ENCODE measurements at regions not wholly inside any gene's neighbourhood (a gene's known extent, or its start where the extent isn't known, plus 50 kb on each side); places are given as distances from the start of the nearest gene placed in this dataset.
A peak's percentile ranks its signal among the peaks of the same experiment; 100 is the strongest.

DNA sequence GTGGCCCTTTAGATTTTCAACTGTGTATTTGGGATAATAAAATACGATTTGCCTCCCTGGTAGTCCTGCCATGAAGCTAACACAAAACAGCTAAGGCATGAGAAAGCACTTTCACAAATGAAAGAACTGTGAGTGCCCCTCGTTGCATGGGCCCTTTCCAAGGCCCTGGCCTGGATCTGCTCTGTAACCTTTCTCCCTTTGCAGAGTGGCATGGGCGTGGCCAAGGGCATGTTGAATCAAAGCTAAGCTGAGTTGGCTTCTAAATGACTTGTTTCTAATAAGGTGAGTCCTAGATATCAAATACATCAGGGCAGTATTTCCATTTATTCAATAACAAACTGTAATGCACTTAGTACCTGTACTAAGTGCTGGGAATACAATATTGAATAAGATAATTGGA lies 78.7 kb upstream of the PTPN3 start:
- no peaks in the 10 kb centered on the region for H3K36me3 ChIP-seq (ENCODE audit: control insufficient read depth in 2 of 2, extremely low read depth in 1 of 2, insufficient read depth in 2 of 2, low read length in 2 of 2)
- no peaks in the 10 kb centered on the region for H3K27me3 ChIP-seq (ENCODE audit: control insufficient read depth, extremely low read depth, insufficient read depth, low read length)
- H3K9me3 ChIP-seq (ENCODE audit: control insufficient read depth, low read depth, low read length): no peaks in the 10 kb centered on the region
- DNase-seq (ENCODE audit: low read depth, low spot score) (no peak), FAIRE-seq (peak; percentile 57)
- no peak overlapping the region for H3K4me3 ChIP-seq (ENCODE audit: control insufficient read depth in 2 of 3, extremely low read depth in 1 of 3, insufficient read depth in 2 of 3, low read depth in 1 of 3, low read length in 3 of 3)
- H3K9me1 ChIP-seq (ENCODE audit: control insufficient read depth, extremely low read depth, insufficient read depth, low read length): no peaks in the 10 kb centered on the region
- H3K4me2 ChIP-seq (ENCODE audit: control insufficient read depth, extremely low read depth, insufficient read depth, low read depth, low read length): peak overlapping the region; percentile 2
- H4K20me1 ChIP-seq (ENCODE audit: control insufficient read depth, extremely low read depth, insufficient read depth, low read length): no peaks in the 10 kb centered on the region
- dilution Hi-C loops (cut with MboI; ENCODE audit: extremely low pct_ligation_motif_present, low sequenced_read_pairs): no loop called here
- no peak overlapping the region for H3K27ac ChIP-seq (ENCODE audit: control insufficient read depth, insufficient read depth, low read length)
- peaks cover 4% of the 10 kb centered on the region for H3K4me1 ChIP-seq (ENCODE audit: control insufficient read depth, extremely low read depth, insufficient read depth, low read length)
- H3K79me2 ChIP-seq (ENCODE audit: control insufficient read depth, insufficient read depth, low read length): no peaks in the 10 kb centered on the region
- TF ChIP-seq, protein P1, sequence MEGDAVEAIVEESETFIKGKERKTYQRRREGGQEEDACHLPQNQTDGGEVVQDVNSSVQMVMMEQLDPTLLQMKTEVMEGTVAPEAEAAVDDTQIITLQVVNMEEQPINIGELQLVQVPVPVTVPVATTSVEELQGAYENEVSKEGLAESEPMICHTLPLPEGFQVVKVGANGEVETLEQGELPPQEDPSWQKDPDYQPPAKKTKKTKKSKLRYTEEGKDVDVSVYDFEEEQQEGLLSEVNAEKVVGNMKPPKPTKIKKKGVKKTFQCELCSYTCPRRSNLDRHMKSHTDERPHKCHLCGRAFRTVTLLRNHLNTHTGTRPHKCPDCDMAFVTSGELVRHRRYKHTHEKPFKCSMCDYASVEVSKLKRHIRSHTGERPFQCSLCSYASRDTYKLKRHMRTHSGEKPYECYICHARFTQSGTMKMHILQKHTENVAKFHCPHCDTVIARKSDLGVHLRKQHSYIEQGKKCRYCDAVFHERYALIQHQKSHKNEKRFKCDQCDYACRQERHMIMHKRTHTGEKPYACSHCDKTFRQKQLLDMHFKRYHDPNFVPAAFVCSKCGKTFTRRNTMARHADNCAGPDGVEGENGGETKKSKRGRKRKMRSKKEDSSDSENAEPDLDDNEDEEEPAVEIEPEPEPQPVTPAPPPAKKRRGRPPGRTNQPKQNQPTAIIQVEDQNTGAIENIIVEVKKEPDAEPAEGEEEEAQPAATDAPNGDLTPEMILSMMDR (optimal IDR thresholded peaks at IDR 0.05 in 1 of 3, IDR thresholded peaks at IDR 0.05 in 1 of 3, conservative IDR thresholded peaks at IDR 0.05 in 1 of 3; ENCODE audit: extremely low read depth in 1 of 3, insufficient read depth in 2 of 3, low read length in 3 of 3): no peak
- TF ChIP-seq EZH2 (IDR thresholded peaks at IDR 0.05; ENCODE audit: low read length): no peak
- H2AFZ ChIP-seq (ENCODE audit: control insufficient read depth, low read length): no peak overlapping the region
- no peak overlapping the region for H3K9ac ChIP-seq (ENCODE audit: control insufficient read depth, extremely low read depth, insufficient read depth, low read length)

DNA sequence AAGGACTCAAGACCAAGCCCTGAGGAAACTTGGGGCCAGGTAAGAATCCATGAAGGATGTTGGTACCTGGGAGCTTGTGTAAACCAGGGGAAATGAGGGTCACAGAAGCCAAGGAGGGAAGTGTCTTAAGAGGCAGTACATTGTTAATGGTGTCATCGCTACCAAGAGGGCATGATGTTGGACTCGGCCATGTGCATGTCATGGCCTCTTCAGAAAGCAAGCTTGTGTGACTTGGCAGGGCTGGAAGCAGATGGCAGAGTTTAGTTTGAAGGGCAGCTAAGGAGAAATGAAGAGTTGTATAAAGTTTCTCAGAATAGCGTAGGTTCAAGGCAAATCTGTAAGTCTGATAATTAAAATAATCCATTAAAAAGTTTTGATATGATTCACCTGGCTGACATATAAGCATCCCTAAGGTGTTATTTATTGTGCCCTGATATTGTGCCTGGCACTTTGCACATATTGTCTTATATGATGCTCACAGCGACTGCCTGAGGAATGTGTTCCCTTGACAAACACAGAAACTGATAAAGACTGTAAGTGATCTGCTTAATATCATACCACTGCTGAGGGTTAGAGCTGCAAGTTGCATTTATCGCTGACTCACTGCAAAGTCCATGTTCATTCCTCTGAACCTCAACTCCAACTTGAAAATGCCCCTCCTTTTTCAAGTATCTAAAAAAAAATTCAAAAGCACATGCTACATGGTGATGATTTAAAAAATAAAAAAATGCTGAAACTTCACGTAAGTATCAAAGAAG lies 81.3 kb upstream of the PTPN3 start:
- no peak for DNase-seq (ENCODE audit: low read depth, low spot score)
- Histone ChIP-seq H3K9ac (ENCODE audit: control insufficient read depth, extremely low read depth, insufficient read depth, low read length) (no peak overlapping the region), H3K36me3 (ENCODE audit: control insufficient read depth in 2 of 2, extremely low read depth in 1 of 2, insufficient read depth in 2 of 2, low read length in 2 of 2) (no peaks in the 10 kb centered on the region), H3K4me1 (ENCODE audit: control insufficient read depth, extremely low read depth, insufficient read depth, low read length) (peaks cover 4% of the 10 kb centered on the region), H3K4me3 (ENCODE audit: control insufficient read depth in 2 of 3, extremely low read depth in 1 of 3, insufficient read depth in 2 of 3, low read depth in 1 of 3, low read length in 3 of 3) (no peak overlapping the region), H4K20me1 (ENCODE audit: control insufficient read depth, extremely low read depth, insufficient read depth, low read length) (no peaks in the 10 kb centered on the region), H2AFZ (ENCODE audit: control insufficient read depth, low read length) (no peak overlapping the region), H3K27ac (ENCODE audit: control insufficient read depth, insufficient read depth, low read length) (no peak overlapping the region), H3K9me1 (ENCODE audit: control insufficient read depth, extremely low read depth, insufficient read depth, low read length) (no peaks in the 10 kb centered on the region), H3K9me3 (ENCODE audit: control insufficient read depth, low read depth, low read length) (no peaks in the 10 kb centered on the region), H3K4me2 (ENCODE audit: control insufficient read depth, extremely low read depth, insufficient read depth, low read depth, low read length) (no peak overlapping the region), H3K79me2 (ENCODE audit: control insufficient read depth, insufficient read depth, low read length) (no peaks in the 10 kb centered on the region), H3K27me3 (ENCODE audit: control insufficient read depth, extremely low read depth, insufficient read depth, low read length) (no peaks in the 10 kb centered on the region)
- peak; percentile 68 for FAIRE-seq
- dilution Hi-C loops (cut with MboI; ENCODE audit: extremely low pct_ligation_motif_present, low sequenced_read_pairs): no loop called here
- TF ChIP-seq, protein P1 (optimal IDR thresholded peaks at IDR 0.05 in 1 of 3, IDR thresholded peaks at IDR 0.05 in 1 of 3, conservative IDR thresholded peaks at IDR 0.05 in 1 of 3; ENCODE audit: extremely low read depth in 1 of 3, insufficient read depth in 2 of 3, low read length in 3 of 3): no peak
- no peak for TF ChIP-seq EZH2 (IDR thresholded peaks at IDR 0.05; ENCODE audit: low read length)
